Hepatic stellate cell (primary cell): ENCODE measurements at regions not wholly inside any gene's neighbourhood (a gene's known extent, or its start where the extent isn't known, plus 50 kb on each side); places are given as distances from the start of the nearest gene placed in this dataset.
A peak's percentile ranks its signal among the peaks of the same experiment; 100 is the strongest.
"Not testable (repeated sequence)": the region's sequence is repeated elsewhere in the genome, so short reads cannot be mapped to it uniquely, and the experiment has no call there.

Experiments used
- DNase-seq: peaks from one replicate; pipeline ENCODE4 v3.0.0; 2011; ENCODE audit warnings: low spot score

DNA sequence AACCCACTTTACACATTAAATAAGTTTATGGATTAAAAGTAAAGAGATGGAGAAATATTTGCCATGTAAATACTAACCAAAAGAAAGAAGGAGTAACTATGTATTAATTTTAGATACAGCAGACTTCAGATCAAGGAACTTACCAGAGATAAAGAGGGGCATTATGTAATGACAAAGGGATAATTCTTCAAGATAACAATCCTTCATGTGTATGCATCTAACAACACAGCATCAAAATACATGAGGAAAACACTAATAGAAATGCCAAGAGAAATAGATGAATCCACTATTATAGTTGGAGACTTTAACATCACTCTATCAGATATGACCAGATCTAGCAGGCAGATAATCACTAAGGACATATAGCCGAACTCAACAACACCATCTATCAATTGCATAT, 149.8 kb upstream of the ANKRD55 start:
- no peak for DNase-seq

DNA sequence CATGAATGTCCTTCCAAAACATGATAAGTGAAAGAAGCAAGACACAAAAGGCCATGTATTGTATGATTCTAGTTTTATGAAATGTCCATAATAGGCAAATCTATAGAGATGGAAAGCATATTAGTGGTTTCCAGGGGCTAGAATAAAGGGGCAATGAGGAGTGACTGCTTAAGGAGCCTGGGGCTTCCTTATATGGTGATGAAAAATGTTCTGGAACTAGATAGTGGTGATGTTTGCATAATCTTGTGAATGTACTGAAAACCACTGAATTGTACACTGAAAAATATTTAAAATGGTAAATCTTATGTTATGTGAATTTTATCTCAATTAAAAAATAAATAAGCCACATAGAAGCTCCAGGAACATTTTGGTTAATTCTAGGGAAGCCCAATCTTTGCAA, 144.4 kb upstream of the ANKRD55 start:
- DNase-seq: no peak

- DNase-seq: no peak
These were observed 143.0 kb upstream of the ANKRD55 start for GRCh38 chr5:56376128-56376527.

DNA sequence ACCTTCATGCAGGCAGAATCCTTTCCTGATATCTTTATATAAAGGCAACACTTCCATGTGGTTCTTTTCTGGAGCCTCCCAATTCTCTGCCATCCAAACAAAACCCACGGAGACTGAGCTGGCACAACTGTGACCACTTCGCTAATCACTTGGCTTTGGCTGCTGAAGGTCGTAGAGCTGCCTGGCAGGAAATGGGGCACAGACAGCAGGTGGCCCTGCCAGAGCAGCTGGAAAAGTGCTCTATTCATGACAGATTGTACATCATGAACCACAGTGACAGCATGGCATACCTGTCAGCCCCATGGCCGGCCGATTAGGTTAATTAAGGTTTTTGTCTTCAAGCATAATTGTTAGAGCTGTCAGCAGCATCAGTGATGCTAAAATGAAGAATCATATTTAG, 141.9 kb upstream of the ANKRD55 start:
- DNase-seq: no peak

DNA sequence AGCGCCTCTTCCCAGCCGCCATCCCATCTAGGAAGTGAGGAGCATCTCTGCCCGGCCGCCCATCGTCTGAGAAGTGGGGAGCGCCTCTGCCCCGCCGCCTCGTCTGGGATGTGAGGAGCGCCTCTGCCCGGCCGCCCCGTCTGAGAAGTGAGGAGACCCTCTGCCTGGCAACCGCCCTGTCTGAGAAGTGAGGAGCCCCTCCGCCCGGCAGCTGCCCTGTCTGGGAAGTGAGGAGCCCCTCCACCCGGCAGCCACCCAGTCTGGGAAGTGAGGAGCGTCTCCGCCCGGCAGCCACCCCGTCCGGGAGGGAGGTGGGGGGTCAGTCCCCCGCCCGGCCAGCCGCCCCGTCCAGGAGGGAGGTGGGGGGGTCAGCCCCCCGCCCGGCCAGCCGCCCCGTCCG, 139.4 kb upstream of the ANKRD55 start:
- not testable (repeated sequence) for DNase-seq

DNA sequence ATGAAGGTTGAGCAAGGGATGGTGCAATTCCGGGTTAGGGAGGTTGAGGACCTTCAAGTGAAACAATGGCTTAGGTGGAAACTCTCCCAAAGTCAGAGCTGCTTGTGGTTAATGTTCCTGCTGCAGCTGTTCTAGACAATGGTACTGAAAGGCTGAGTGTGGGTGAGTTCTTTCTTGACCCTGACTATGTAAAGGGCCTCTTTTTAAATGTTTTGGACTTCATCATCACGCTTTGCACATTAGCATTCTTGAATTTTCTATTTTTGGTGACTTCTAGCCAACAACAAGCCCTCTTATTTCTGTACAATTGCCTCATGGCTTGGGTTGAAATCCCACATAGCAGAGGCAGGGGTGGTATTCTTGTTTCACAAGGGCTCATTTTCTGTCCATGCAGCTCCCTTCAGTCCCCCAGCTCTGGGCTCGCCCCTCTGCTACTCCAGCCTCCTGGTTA, 136.3 kb upstream of the ANKRD55 start:
- no peak for DNase-seq

DNA sequence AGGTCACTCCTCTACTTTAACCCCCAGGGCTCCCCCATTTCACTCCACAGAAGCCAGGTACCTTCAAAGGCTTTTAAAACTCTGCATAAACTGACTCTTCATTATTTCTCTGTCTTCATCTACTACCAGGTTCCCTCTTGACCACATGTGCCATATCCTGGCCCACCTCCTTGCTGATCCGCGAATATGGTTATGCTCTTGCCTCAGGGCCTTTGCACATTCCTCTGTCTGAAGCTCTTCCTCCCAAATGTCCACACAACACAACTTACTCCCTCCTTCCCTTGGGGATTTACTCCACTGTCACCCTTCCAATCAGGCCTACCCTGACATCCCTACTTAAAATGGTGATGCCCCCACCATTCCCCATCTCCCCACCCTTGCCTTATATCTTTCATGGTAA, 134.6 kb upstream of the ANKRD55 start:
- no peak for DNase-seq

DNA sequence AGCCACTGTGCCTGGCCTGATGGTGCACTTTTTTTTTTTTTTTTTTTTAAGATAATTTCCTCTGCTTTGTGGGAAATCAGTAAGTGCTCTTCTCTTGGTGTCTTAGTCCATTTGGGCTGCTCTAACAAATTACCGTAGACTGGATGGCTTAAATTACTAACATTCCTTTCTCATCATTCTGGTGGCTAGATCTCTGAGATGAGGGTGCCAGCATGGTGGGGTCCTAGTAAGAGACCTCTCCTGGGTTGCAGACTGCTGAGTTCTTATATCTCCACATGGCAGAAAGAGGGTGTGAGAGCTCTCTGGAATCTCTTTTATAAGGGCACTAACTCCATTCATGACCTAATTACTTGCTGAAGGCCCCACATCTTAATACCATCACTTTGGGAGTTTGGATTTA, 133.9 kb upstream of the ANKRD55 start:
- DNase-seq: no peak

DNA sequence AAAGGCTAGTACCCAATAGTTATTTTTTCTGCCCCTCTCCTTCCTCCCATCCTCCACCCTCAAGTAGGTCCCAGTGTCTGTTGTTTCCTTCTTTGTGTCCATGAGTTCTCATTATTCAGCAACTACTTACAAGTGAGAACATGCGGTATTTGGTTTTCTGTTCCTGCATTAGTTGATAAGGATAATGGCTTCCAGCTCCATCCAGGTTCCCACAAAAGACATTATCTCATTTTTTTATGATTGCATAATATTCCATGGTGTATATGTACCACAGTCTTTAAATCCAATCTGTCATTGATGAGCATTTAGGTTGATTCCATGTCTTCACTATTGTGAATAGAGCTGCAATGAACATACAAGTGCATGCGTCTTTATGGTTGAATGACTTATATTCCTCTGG, 128.3 kb upstream of the ANKRD55 start:
- no peak for DNase-seq

DNA sequence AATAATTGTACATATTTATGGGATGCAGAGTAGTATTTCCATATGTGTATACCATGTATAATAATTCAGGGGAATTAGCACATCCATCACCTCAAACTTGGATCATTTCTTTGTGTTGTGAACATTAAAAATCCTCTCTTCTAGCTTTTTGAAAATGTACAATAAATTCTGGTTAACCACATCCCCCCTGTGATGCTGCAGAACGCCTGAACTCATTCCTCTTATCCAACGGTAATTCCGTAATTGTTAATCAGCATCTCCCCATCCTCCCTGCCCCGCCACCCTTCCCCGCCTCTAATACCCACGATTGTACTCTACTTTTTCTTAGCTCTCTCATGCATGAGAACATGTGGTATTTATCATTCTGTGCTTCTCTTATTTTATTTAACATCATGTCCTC, 127.7 kb upstream of the ANKRD55 start:
- DNase-seq: no peak

DNA sequence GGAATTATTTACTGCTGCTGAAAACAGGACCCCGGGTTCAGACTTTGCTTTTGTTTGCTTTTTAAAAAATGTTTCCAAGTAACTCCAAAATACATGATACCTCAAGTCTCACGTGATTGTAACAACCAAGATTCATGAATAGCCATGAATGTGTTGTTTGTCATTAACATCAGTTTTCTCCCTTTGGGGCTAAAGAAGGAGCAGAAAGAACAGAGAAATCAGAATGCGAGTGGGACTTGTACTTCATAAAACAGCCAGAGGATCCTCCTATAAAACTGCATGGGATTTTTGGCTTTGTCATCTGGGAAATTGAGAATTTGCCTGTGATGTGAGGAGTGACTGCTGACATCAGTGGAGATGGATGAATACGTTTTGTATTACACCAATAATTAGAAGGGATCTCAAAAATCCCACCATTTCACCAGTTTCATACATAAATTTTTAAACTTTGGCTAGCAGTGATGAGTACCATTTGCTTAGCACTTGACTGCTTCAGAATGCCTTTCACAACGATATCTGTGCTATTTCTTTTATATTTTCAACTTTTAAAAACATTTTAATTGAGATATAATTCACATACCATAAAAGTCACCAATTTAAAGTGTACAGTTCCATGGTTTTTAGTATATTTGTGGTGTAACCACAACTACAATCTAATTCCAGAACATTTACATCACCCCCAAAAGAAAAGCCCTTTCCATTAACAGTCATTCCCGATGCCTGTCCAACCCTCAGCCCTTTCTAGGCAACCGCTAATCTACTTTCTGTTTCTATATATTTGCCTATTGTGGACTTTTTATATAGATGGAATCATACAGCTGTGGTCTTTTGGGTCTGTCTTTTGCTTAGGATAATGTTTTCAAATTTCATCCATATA, 126.9 kb upstream of the ANKRD55 start:
- DNase-seq: no peak

GRCh38 chr5:56358703-56359681, 125.9 kb upstream of the ANKRD55 start:
- no peak for DNase-seq

GRCh38 chr5:56358046-56358445, 124.9 kb upstream of the ANKRD55 start:
- DNase-seq: no peak

- no peak for DNase-seq
These were observed 124.3 kb upstream of the ANKRD55 start for GRCh38 chr5:56357426-56357825.

DNA sequence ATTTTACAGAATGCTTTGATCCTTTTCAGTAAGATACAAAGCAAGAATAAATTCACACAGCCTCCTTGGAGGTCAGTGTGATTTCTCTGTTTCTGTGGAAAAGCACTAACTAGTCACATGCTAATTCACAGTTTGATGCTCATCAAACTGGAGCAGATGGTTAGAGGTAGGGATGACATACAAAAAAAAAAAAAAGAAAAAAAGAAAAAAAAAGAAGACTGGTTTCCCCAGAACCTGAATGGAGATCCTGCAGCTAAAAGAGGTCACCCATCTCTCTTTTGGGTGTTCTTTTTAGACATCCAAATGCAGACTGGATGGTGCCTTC, 123.7 kb upstream of the ANKRD55 start:
- no peak for DNase-seq

- DNase-seq: no peak
These were observed 123.1 kb upstream of the ANKRD55 start for GRCh38 chr5:56356121-56356835.

GRCh38 chr5:56354836-56355235, 121.7 kb upstream of the ANKRD55 start:
- DNase-seq: no peak

DNA sequence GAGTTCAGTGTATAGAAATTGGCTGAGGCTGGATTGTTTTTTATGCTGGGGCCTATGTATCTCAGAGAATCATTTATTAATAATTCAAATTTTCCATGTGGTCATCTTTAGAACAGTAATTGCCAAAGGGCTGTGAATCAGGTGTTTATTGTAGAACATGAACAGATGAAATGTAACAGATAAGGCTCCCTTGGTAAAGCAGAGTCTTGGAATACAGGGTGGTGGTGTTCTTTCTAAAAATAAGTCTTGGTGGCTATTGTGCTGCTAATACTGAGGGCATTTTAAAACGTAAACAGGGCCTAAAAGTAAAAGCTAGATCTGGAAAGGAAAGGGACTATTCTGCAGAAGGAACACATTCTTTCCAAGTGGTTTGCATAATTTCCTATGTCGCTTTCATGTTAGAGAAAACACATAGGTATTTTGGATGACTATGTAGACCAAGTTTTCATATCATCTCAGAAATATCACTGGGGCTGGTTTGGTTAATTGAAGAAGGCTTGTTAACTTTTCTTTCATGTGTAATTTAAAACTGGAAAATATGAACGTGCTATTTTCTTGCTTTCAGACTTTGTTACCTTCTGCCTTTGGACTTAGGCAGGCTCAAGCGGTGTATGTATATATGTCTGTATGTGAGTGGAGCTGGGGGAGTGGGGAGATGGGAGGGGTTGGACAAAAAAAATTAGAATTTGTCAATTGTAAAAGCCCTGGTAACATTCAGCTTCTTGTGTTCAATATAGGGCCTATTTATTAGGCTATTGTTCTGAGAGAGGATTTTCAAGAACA, 119.9 kb upstream of the ANKRD55 start:
- DNase-seq: no peak

- peak; percentile 87 for DNase-seq
These were observed 117.6 kb upstream of the ANKRD55 start for GRCh38 chr5:56350597-56351170.

- no peak for DNase-seq
These were observed 117.0 kb upstream of the ANKRD55 start for GRCh38 chr5:56350011-56350596.

- DNase-seq: no peak
These were observed 116.3 kb upstream of the ANKRD55 start for GRCh38 chr5:56349461-56349860.
